ENCODE measurements at regions not wholly inside any gene's neighbourhood (a gene's known extent, or its start where the extent isn't known, plus 50 kb on each side); places are given as distances from the start of the nearest gene placed in this dataset.

DNA sequence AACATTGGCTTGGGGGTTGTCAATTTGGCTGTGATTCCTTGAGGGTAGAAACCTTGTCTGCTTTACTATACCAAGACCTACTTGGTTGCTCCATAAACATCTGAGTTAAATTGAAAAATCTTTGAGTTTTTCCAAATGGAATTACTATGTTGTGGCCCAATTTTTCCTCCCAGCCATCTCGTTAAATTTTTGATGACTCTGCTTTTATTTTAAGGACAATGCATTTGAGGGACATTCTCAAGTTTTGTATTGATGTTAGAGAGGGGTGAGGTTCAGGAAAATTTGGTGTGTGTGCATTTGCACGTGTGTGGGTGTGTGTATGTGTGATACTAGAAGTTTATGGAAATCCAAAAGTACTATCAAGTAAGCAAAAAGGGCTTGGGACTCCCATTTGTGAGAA lies 491.4 kb upstream of the KLF4 start:
- TF ChIP-seq CTCF (conservative IDR thresholded peaks at IDR 0.05; ENCODE audit: low read length) (no peak), EZH2phosphoT487 (IDR thresholded peaks at IDR 0.05; ENCODE audit: borderline replicate concordance) (no peak)

Measured in Loucy (cell line).